ENCODE measurements at regions not wholly inside any gene's neighbourhood (a gene's known extent, or its start where the extent isn't known, plus 50 kb on each side); places are given as distances from the start of the nearest gene placed in this dataset.

GRCh38 chr13:50357586-50358118 lies 342.4 kb downstream of the KCNRG start:
- Mint-ChIP-seq H3K9me3 (no peaks in the 10 kb centered on the region), H3K36me3 (ENCODE audit: low read depth) (no peaks in the 10 kb centered on the region), H3K27ac (no peak overlapping the region), H3K4me3 (no peak overlapping the region), H3K27me3 (no peaks in the 10 kb centered on the region), H3K4me1 (ENCODE audit: low read depth) (peaks cover 43% of the 10 kb centered on the region)
- ATAC-seq (no peak), DNase-seq (no peak)
- TF ChIP-seq, protein P1, sequence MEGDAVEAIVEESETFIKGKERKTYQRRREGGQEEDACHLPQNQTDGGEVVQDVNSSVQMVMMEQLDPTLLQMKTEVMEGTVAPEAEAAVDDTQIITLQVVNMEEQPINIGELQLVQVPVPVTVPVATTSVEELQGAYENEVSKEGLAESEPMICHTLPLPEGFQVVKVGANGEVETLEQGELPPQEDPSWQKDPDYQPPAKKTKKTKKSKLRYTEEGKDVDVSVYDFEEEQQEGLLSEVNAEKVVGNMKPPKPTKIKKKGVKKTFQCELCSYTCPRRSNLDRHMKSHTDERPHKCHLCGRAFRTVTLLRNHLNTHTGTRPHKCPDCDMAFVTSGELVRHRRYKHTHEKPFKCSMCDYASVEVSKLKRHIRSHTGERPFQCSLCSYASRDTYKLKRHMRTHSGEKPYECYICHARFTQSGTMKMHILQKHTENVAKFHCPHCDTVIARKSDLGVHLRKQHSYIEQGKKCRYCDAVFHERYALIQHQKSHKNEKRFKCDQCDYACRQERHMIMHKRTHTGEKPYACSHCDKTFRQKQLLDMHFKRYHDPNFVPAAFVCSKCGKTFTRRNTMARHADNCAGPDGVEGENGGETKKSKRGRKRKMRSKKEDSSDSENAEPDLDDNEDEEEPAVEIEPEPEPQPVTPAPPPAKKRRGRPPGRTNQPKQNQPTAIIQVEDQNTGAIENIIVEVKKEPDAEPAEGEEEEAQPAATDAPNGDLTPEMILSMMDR (IDR thresholded peaks at IDR 0.05): no peak
- POLR2A ChIA-PET: no interaction called here
- CTCF ChIA-PET: interaction anchor here (1.3 to 1.7 kb wide), 2 partner anchors 8 to 100 kb away, joined by 3 to 4 read pairs; no protein-coding TSS in a partner anchor
- intact Hi-C loops (cut with micrococcal nuclease): no loop called here

DNA sequence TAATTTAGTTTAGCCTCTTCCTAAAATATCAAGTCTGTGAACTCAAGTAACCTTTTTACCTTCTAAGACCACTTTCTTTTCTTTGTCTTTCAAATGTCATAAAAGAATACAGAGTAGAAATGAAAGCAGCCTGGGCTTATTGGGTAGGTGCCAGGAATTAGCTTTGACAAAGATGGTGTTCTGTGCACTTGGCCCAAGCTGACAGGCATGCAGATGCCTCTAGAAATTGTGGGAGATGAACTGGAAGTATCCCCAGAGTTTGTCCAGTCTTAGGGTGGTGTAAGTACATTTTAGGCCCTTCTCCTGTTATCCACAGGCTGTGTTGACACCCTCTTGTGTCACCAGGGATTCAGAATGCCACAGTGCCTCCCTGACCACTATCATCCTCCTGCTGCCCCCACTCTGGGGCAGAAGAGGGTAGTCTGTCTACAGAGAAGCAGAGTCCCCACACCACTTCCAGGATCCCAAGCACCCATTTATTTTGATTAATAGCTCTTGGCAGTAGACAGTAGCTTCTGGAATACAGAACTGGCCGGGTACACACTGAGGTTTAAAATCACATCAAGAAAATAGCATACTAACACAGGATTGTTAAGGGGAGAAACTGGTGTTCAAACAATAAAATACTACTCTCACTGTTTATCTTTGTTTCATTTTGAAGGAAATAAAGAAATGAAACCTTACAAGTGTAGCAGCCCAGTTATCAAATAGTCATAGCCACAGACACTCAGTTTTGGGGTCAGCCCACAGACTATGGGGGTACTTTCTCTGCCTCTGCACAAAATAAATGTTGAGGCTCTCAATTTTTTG lies 343.2 kb downstream of the KCNRG start:
- ChIA-PET CTCF (interaction anchor here (1.1 to 1.7 kb wide), 3 partner anchors 8 to 382 kb away, joined by 3 to 4 read pairs (median 4); no protein-coding TSS in a partner anchor), POLR2A (interaction anchor here (0.6 kb wide), 1 partner anchor 276 kb away, joined by 3 read pairs; no protein-coding TSS in a partner anchor)
- H3K4me1 Mint-ChIP-seq (ENCODE audit: low read depth): peaks cover 39% of the 10 kb centered on the region
- TF ChIP-seq, protein P1 (IDR thresholded peaks at IDR 0.05): no peak
- ATAC-seq: no peak
- no peaks in the 10 kb centered on the region for H3K36me3 Mint-ChIP-seq (ENCODE audit: low read depth)
- H3K4me3 Mint-ChIP-seq: no peak overlapping the region
- H3K9me3 Mint-ChIP-seq: no peaks in the 10 kb centered on the region
- intact Hi-C loops (cut with micrococcal nuclease): no loop called here
- H3K27ac Mint-ChIP-seq: no peak overlapping the region
- H3K27me3 Mint-ChIP-seq: peaks cover under 1% of the 10 kb centered on the region
- no peak for DNase-seq

GRCh38 chr13:50359041-50359367 lies 343.8 kb downstream of the KCNRG start:
- ChIA-PET POLR2A (no interaction called here), CTCF (interaction anchor here (1.1 kb wide), 1 partner anchor 383 kb away, joined by 4 read pairs; no protein-coding TSS in a partner anchor)
- H3K27ac Mint-ChIP-seq: no peak overlapping the region
- intact Hi-C loops (cut with micrococcal nuclease): no loop called here
- peaks cover 2% of the 10 kb centered on the region for H3K27me3 Mint-ChIP-seq
- H3K9me3 Mint-ChIP-seq: no peaks in the 10 kb centered on the region
- H3K36me3 Mint-ChIP-seq (ENCODE audit: low read depth): no peaks in the 10 kb centered on the region
- DNase-seq (no peak), ATAC-seq (no peak)
- no peak overlapping the region for H3K4me3 Mint-ChIP-seq
- peaks cover 33% of the 10 kb centered on the region for H3K4me1 Mint-ChIP-seq (ENCODE audit: low read depth)
- TF ChIP-seq, protein P1 (IDR thresholded peaks at IDR 0.05): no peak

DNA sequence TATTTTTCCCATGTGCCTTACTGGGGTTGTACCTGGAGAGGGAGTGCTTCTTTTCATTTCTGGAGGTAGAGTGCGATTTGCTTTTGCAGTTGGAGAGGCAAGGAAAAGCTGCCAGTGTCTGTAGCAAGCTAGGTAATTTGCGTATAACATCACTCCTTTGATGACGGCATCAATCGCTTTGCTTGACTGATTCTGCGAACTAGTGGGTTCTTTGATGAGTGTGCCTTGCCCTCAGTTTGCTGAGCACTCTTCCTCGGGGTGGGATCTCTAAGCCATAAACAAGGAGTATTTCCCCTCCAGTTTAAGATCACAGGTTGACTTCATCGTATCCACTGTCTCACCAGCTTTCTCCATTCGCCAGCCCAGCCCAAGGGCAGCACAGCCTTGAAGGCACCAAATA lies 344.5 kb downstream of the KCNRG start:
- ChIA-PET POLR2A (interaction anchor here (0.6 kb wide), 1 partner anchor 121 kb away, joined by 3 read pairs; no protein-coding TSS in a partner anchor), CTCF (interaction anchor here (0.9 to 1.1 kb wide), 3 partner anchors 10 to 384 kb away, joined by 3 to 5 read pairs (median 4); no protein-coding TSS in a partner anchor)
- peaks cover 4% of the 10 kb centered on the region for H3K27me3 Mint-ChIP-seq
- TF ChIP-seq, protein P1 (IDR thresholded peaks at IDR 0.05): no peak
- H3K36me3 Mint-ChIP-seq (ENCODE audit: low read depth): no peaks in the 10 kb centered on the region
- ATAC-seq (no peak), DNase-seq (no peak)
- intact Hi-C loops (cut with micrococcal nuclease): loop anchor here (10.0 kb wide), 1 partner anchor 235 kb away; no protein-coding TSS in a partner anchor
- no peaks in the 10 kb centered on the region for H3K9me3 Mint-ChIP-seq
- peaks cover 35% of the 10 kb centered on the region for H3K4me1 Mint-ChIP-seq (ENCODE audit: low read depth)
- no peak overlapping the region for H3K4me3 Mint-ChIP-seq
- no peak overlapping the region for H3K27ac Mint-ChIP-seq

DNA sequence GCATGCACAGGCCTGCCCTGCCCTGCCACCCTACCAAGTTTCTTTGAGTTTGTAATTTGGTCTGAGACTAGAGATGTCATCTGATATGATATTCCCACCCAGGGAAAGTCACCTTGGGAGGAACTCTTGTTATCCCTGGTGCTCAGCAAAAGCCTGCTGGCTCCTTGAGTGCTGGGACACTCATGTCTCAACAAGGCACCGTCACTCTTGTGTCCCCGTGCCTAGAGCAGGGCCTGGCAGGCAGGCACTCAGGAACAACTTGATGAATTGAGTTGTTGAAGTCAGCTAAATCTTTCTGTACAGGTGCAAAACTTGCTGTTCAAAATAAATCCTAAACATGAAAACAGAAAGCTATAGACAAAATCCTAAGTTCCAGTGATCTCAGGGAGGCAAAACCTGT lies 345.4 kb downstream of the KCNRG start:
- H3K4me3 Mint-ChIP-seq: no peak overlapping the region
- ChIA-PET CTCF (interaction anchor here (0.9 to 1.1 kb wide), 3 partner anchors 9 to 282 kb away, joined by 3 read pairs; no protein-coding TSS in a partner anchor), POLR2A (interaction anchor here (0.7 to 1.1 kb wide), 2 partner anchors 11 to 278 kb away, joined by 3 read pairs; no protein-coding TSS in a partner anchor)
- TF ChIP-seq, protein P1 (IDR thresholded peaks at IDR 0.05): no peak
- intact Hi-C loops (cut with micrococcal nuclease): loop anchor here (10.0 kb wide), 1 partner anchor 236 kb away; no protein-coding TSS in a partner anchor
- H3K27ac Mint-ChIP-seq: no peak overlapping the region
- peaks cover 36% of the 10 kb centered on the region for H3K4me1 Mint-ChIP-seq (ENCODE audit: low read depth)
- H3K27me3 Mint-ChIP-seq: peaks cover 4% of the 10 kb centered on the region
- no peaks in the 10 kb centered on the region for H3K36me3 Mint-ChIP-seq (ENCODE audit: low read depth)
- no peaks in the 10 kb centered on the region for H3K9me3 Mint-ChIP-seq
- ATAC-seq: no peak
- no peak for DNase-seq
